Transverse colon (tissue), 4 donors: ENCODE measurements at regions not wholly inside any gene's neighbourhood (a gene's known extent, or its start where the extent isn't known, plus 50 kb on each side); places are given as distances from the start of the nearest gene placed in this dataset.
A peak's percentile ranks its signal among the peaks of the same experiment; 100 is the strongest.

ENCODE experiments used
- DNase-seq: peaks from one replicate; pipeline ENCODE4 v3.0.0-alpha.2; 2019
- H3K27ac ChIP-seq, 4 donors: fragments of 200-600 bp; sonication (generic); 2 replicates each; pipeline ENCODE4 v1.5.1; 2016 to 2018; ENCODE audit warnings: inconsistent platforms in 4 of 4
- H3K27me3 ChIP-seq: fragments of 200-600 bp; sonication (generic); 2 replicates; pipeline ENCODE4 v1.5.1; 2017; ENCODE audit warnings: inconsistent platforms
- H3K36me3 ChIP-seq, 4 donors: fragments of 200-600 bp; sonication (generic); 2 replicates each; pipeline ENCODE4 v1.5.1; 2017 to 2019; ENCODE audit warnings: inconsistent platforms in 4 of 4
- H3K4me1 ChIP-seq, 4 donors: fragments of 200-600 bp; sonication (generic); 2 replicates each; pipeline ENCODE4 v1.5.1; 2017 to 2020; ENCODE audit warnings: inconsistent platforms in 4 of 4
- H3K4me3 ChIP-seq, 4 donors: fragments of 200-600 bp; sonication (generic); 1 replicate in 1 of 4; 2 replicates in 3 of 4; pipeline versions ENCODE4 v1.5.1 to v1.6.1; 2017 to 2019; ENCODE audit warnings: inconsistent platforms in 4 of 4
- H3K9me3 ChIP-seq, 2 donors: fragments of 200-600 bp; sonication (generic); 2 replicates each; pipeline ENCODE4 v1.5.1; 2017 to 2019; ENCODE audit warnings: inconsistent platforms in 2 of 2
- CTCF ChIP-seq, 5 experiments: fragments of 200-600 bp in 3 of 5; fragments of 450-650 bp in 2 of 5; sonication (generic) in 3 of 5; IDR thresholded peaks; 1 replicate in 2 of 5; 2 replicates in 3 of 5; pipeline ENCODE4 v1.5.1; 2016 to 2017; ENCODE audit warnings: antibody characterized with exemption in 5 of 5, inconsistent platforms in 3 of 5, mild to moderate bottlenecking in 2 of 5, moderate library complexity in 1 of 5
- EP300 ChIP-seq: sonication (generic); formaldehyde crosslinking; IDR thresholded peaks from one replicate; pipeline ENCODE4 v1.6.1; 2017; ENCODE audit warnings: antibody characterized with exemption, low read depth
- POLR2A ChIP-seq: fragments of 450-650 bp; IDR thresholded peaks from one replicate; pipeline ENCODE4 v1.6.1; 2016; ENCODE audit warnings: antibody characterized with exemption, mild to moderate bottlenecking, moderate library complexity
- POLR2AphosphoS5 ChIP-seq, 3 donors: sonication (generic); formaldehyde crosslinking; IDR thresholded peaks; one replicate each; pipeline ENCODE4 v1.6.1; 2016; ENCODE audit warnings: antibody characterized with exemption in 3 of 3
- WGBS, 2 donors: methylation state at CpG; one replicate each; pipeline ENCODE4 v1.1.5; 2018; ENCODE audit warnings: low coverage in 1 of 2; 5-methylcytosine and 5-hydroxymethylcytosine counted together
- in situ Hi-C, 4 donors: fragments of 200-750 bp; cut with MboI; loops; one replicate each; pipeline versions ENCODE4 v1.15.0 to v1.15.1; 2017; ENCODE audit warnings: low sequenced_read_pairs in 3 of 4, low pct_ligation_motif_present in 1 of 4, low pct_unique_long_range_greater_than_20kb in 1 of 4
- intact Hi-C: fragments of 100-400 bp; cut with DNase I; formaldehyde crosslinking; loops from one replicate; pipeline ENCODE4 v1.15.1; 2023; ENCODE audit warnings: low total_unique reads

- no peaks in the 10 kb centered on the region for H3K9me3 ChIP-seq
- peaks cover 22% of the 10 kb centered on the region for H3K27me3 ChIP-seq
- TF ChIP-seq CTCF (IDR thresholded peaks at IDR 0.05) (no peak), EP300 (no peak), POLR2A (no peak), POLR2AphosphoS5 (IDR thresholded peaks at IDR 0.05) (no peak)
- H3K36me3 ChIP-seq, result no peaks in the 10 kb centered on the region
- in situ Hi-C loops, result no loop called here
- DNase-seq, result no peak
- H3K27ac ChIP-seq, result no peak overlapping the region
- WGBS, 2 donors, result 50 to 55% methylated on average over 3 of the region's 3 CpGs
- H3K4me1 ChIP-seq, result no peaks in the 10 kb centered on the region
- H3K4me3 ChIP-seq, result no peak overlapping the region
- intact Hi-C loops, result no loop called here
Observed at GRCh38 chr17:15119968-15120367, 145.2 kb downstream of the PMP22 start.

GRCh38 chr17:15117239-15117638 is 147.9 kb downstream of the PMP22 start:
- H3K4me1 ChIP-seq, result peaks cover 6 to 12% (median 10%) of the 10 kb centered on the region in 4 donors
- no peaks in the 10 kb centered on the region for H3K36me3 ChIP-seq
- TF ChIP-seq POLR2A (no peak), EP300 (no peak), POLR2AphosphoS5 (IDR thresholded peaks at IDR 0.05) (no peak), CTCF (IDR thresholded peaks at IDR 0.05) (no peak)
- intact Hi-C loops (no loop called here), in situ Hi-C loops (no loop called here)
- DNase-seq, result no peak
- H3K4me3 ChIP-seq, result no peak overlapping the region
- H3K27me3 ChIP-seq, result peaks cover 11% of the 10 kb centered on the region
- H3K9me3 ChIP-seq, result no peaks in the 10 kb centered on the region
- H3K27ac ChIP-seq, result no peak overlapping the region
- WGBS, 2 donors, result 76 to 85% methylated on average over 2 of the region's 2 CpGs

GRCh38 chr17:15112846-15113617 is 152.1 kb downstream of the PMP22 start:
- H3K36me3 ChIP-seq, result no peaks in the 10 kb centered on the region
- H3K4me3 ChIP-seq, result no peak overlapping the region
- H3K4me1 ChIP-seq, result peaks cover 6 to 12% (median 10%) of the 10 kb centered on the region in 4 donors
- no peaks in the 10 kb centered on the region for H3K9me3 ChIP-seq
- in situ Hi-C loops (no loop called here), intact Hi-C loops (no loop called here)
- no peak for TF ChIP-seq CTCF (IDR thresholded peaks at IDR 0.05)
- peak in 1 of 3 donors; percentile 51 for TF ChIP-seq POLR2AphosphoS5 (IDR thresholded peaks at IDR 0.05)
- no peak for DNase-seq
- no peaks in the 10 kb centered on the region for H3K27me3 ChIP-seq
- WGBS, 2 donors, result 27 to 38% methylated on average over 6 to 13 of the region's 13 CpGs
- no peak overlapping the region for H3K27ac ChIP-seq

- Histone ChIP-seq H3K36me3 (no peaks in the 10 kb centered on the region), H3K4me3 (no peak overlapping the region), H3K27ac (no peak overlapping the region), H3K9me3 (no peaks in the 10 kb centered on the region), H3K27me3 (no peaks in the 10 kb centered on the region), H3K4me1 (peaks cover 6 to 12% (median 10%) of the 10 kb centered on the region in 4 donors)
- intact Hi-C loops, result no loop called here
- TF ChIP-seq POLR2A (no peak), EP300 (no peak), CTCF (IDR thresholded peaks at IDR 0.05) (no peak), POLR2AphosphoS5 (IDR thresholded peaks at IDR 0.05) (no peak)
- 71 to 100% methylated on average over 1 to 3 of the region's 3 CpGs for WGBS, 2 donors
- in situ Hi-C loops, result no loop called here
- no peak for DNase-seq
Observed at GRCh38 chr17:15109608-15110007, 155.5 kb downstream of the PMP22 start.
